ENCODE measurements at regions not wholly inside any gene's neighbourhood (a gene's known extent, or its start where the extent isn't known, plus 50 kb on each side); places are given as distances from the start of the nearest gene placed in this dataset.
"Not testable (repeated sequence)": the region's sequence is repeated elsewhere in the genome, so short reads cannot be mapped to it uniquely, and the experiment has no call there.

DNA sequence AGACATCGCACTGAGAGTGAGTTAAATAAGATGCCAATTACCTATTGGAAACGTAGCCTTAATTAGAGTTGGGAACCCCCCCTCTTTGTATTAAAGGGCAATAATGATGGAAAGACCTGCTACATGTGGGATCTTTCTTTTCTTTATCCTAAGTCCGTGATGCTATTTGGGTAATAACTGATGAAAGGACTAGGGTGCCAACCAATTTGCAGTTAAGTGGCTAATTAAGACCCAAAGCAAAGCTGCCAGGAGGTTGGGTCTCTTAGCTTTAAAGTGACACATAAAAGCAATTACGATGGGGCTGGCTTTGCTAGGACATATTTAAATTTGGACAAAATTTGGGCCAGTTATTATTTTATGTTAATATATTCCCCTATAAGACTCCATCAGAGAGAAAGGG lies 728.8 kb downstream of the NR2F1-AS1 start:
- DNase-seq, result no peak

GRCh38 chr5:92850886-92851285 lies 730.1 kb downstream of the NR2F1-AS1 start:
- no peak for DNase-seq

DNA sequence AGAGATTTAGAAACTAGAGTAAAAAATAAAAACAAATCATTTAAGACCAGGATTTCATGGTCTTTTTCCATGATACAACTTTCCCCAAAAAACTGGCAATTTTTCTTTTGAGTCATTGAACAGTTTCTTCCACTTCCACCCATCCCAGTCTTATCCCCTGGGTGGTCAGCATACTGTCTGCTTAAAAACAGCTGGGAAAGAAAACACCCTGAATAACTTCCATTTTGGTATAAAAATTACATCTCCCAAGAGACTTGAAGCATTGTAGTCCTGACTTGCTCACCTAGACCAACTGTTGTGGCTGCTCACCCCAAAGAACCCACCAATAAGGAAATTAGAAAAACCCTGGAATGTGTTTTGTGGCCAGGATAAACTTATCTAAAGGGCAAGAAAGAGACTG lies 731.3 kb downstream of the NR2F1-AS1 start:
- DNase-seq, result no peak

- DNase-seq, result no peak
These were observed 739.3 kb downstream of the NR2F1-AS1 start for GRCh38 chr5:92841604-92842155.

DNA sequence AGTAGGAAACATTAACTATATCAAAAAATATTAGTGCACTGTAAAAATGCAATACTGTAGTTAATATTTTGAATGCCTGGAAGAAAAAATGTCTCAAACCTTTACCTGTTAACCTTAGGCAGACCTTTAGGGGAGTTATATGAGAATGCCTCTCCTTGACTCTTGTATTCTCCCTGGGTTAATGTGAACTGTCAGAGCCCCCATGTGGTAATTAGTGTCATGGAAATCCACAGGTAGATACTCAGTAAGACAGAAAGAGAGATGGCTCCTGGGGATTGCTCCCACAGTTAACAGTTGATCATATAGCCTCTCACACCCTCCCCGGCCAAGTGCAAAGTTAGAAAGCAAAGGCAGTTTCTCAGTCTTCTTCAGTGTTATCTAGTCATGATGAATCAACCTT lies 742.8 kb downstream of the NR2F1-AS1 start:
- DNase-seq, result no peak

DNA sequence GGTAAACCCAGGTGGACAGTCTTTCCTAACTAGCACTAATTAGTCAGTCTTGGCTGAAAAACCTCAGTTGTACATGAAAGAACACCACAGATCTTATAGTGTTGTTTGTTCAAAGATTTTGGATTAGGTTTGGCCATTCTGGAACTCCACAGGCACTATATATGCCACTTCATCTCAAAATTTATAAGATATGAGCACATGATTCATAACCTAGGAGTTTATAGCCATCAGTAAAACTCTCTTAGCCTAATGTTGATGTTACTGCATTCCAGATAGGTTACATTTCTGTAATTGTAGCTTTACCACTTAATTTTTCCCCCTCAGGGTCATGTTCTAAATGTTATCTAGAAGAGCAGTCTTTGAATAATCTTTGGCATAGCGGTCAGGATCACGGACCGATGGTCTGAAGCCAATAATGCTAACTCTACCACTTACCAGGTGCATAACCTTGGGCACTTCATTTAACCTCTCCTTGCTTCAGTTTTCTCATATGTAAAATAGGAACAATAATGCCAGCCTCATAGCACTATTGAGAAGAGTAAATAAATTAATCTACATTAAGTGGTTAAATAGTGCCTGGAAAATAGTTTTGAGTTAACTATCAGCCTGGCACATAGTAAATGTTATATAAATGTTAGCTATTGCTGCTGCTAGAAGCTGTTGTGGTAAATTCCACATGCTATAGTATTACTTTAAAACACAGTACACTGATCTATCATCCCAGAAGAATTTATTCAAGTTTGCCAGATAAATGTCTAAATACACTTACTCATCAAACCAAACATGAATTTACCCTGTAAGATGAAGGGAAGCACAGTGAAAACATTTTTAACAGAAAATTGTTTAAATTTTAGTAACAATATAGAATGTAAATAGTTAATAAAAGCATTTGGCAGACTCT lies 743.9 kb downstream of the NR2F1-AS1 start:
- DNase-seq, result no peak

DNA sequence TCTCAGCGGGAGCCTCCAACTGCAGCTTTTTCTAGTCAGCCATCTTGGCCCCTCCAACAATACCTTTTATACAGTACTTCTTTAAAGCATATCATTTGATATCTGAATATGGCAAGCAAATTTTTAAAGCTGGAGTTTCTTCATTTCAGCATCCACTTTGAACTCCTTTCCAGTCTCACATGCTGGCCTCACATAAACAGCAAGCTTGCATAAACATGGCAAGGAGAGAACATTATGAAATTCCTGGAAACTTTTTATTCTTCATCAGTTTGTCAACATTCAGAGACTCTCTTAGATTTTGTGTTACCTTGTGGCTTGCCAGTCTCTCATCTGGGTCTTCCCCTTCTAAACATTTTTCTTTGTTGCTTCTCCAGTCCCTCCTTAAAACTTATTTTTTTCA lies 745.3 kb downstream of the NR2F1-AS1 start:
- DNase-seq, result no peak

DNA sequence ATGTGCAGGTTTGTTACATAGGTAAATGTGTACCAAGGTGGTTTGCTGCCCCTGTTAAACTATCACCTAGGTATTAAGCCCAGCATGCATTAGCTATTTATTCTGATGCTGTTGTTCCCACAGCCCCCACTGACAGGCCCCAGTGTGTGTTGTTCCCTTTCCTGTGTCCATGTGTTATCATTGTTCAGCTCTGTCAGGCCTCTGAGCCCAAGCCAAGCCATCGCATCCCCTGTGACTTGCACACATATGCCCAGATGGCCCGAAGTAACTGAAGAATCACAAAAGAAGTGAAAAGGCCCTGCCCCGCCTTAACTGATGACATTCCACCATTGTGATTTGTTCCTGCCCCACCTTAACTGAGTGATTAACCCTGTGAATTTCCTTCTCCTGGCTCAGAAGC lies 757.5 kb downstream of the NR2F1-AS1 start:
- DNase-seq, result not testable (repeated sequence)

DNA sequence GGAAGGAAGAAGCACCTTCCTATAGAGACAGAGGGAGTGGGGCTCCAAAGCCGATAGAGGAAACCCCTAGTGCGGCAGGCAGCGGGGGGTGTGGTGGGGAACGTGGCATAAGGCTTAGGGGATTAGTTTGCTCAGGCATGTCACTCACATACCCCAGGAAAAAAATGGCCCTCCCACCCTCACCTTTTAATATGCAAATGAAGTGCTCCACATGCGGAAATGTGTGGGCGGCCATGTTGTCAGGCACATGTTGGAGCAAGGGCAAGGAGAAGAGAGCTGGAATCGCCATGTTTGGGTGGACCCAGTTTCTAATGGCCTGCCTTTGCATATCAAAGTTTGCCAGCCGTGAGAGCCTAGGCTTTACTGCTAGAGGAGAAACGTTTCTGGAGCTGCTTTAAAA lies 758.8 kb downstream of the NR2F1-AS1 start:
- DNase-seq, result no peak

DNA sequence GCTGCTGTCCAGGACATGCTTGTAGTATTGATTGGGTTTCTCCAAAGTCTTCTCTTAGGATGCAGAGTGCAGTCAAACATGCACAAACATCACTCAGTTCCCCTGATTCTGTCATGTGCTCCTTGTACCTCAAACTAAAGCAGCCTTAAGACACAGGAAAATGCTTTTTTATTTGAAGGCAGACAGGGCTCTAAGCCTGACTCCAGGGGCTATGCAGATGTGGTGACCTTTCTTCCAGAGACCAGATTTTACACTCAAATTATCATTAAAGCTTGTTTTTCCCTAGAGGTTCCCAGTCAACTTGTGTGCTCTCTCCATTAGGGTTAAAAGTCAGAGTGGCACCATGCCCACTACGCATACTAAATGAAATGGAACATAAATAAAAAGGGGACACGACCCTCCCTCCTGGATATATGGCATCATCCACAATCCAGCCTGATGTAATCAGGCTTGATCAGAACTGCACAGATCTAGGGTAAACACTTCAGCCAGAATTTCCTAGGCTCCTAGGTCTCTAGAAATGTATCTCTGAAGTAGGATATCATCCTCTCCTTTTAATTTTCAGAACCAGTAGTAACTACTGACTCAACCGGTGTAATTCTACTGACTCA lies 771.1 kb downstream of the NR2F1-AS1 start:
- DNase-seq, result no peak

GRCh38 chr5:92808474-92808873 lies 772.5 kb downstream of the NR2F1-AS1 start:
- DNase-seq, result no peak

DNA sequence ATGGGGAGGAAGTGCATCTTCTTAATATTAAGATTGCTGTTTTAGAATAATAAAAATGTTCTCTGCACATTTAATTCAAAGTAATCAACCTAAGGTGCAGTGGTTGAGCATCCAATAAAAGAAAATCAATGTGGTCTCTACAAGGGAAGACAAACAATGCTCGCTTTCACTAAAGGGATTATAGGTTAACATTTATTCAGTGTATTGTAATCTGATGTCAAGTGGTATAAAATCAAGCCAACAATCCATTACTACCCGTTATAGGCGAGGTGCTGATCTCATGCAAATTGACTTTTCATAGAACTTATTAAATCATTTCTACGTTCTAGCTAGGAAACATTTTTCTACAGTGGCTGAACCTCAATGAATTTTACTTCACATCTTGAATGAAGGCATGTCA lies 773.9 kb downstream of the NR2F1-AS1 start:
- DNase-seq, result no peak

DNA sequence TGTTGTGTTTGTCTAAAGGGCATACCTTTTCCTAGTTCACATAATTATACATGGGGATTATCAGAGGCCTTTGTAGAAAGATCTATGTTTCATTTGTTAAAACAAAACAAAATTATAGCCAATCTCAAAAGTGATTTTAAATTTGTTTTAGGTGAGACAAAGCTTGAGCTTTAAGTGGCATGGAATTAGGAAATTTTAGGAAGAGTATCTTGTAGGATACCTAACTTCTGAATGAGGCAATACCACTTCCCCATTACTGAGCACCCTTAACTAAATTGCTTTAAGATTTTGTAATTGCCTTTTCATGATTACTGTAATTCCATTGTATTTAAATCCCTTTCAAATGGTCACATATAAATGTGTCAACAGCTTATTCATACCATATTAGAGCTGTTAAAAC lies 775.6 kb downstream of the NR2F1-AS1 start:
- no peak for DNase-seq

DNA sequence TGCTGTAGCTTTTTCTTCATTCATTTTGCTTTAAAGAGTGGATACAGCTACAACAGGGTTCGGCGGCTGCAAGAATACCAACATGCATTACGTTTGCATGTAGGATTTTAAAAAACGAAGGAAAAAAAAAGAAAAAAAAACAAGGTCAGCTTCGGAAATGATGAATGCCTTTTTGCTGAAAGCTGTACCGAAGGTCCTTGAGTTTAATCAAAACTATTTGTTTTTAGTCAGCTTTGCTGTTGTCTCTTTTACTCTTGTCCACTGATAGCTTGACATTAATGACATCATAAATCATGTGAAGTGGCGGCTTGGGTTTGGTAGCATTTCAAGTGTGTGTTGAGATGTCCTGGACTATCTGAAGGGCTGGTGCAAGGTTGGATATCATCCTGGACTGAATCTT lies 779.1 kb downstream of the NR2F1-AS1 start:
- DNase-seq, result no peak

- DNase-seq, result peak; percentile 45
These were observed 780.7 kb downstream of the NR2F1-AS1 start for GRCh38 chr5:92800365-92800764.

- DNase-seq, result no peak
These were observed 785.4 kb downstream of the NR2F1-AS1 start for GRCh38 chr5:92795633-92796032.

DNA sequence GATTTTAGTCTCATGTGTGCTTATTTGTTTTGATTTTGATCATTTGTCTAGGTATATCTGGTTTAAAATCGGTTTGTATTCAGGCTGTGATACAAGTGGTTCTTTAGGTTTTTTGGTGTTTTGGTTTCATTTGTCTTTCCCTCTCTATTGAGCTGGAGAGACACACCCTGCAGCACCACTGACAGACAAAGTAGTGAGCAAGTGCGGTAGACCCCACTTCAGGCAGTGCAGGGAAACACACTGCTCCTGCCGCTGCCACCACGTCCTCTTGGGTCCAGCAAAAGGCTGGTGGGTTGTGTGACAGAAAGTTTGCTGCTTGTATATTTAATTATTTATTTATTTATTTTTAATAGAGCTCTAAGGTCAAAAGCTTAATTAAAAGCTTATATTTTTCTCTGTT lies 801.0 kb downstream of the NR2F1-AS1 start:
- DNase-seq, result no peak

- DNase-seq, result no peak
These were observed 801.5 kb downstream of the NR2F1-AS1 start for GRCh38 chr5:92779536-92779935.

- DNase-seq, result no peak
These were observed 802.8 kb downstream of the NR2F1-AS1 start for GRCh38 chr5:92778261-92778660.

DNA sequence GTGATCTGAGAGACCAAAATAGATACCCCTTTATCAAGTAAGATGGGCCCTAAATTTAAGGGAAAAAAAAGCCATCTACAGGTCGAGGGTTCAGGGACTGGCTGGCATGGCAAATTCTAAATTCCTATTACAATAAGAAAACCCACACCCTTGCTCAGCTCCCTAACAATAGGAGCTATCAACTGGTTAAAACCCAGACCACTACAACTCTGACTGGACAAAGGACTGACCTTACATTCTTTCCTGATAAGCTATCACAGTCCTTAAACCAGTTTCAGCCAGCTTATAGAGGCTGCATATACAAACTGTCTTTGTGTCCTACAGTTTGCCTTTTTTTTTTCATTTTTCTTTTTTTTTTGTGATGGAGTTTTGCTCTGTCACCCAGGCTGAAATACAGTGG lies 803.6 kb downstream of the NR2F1-AS1 start:
- no peak for DNase-seq

DNA sequence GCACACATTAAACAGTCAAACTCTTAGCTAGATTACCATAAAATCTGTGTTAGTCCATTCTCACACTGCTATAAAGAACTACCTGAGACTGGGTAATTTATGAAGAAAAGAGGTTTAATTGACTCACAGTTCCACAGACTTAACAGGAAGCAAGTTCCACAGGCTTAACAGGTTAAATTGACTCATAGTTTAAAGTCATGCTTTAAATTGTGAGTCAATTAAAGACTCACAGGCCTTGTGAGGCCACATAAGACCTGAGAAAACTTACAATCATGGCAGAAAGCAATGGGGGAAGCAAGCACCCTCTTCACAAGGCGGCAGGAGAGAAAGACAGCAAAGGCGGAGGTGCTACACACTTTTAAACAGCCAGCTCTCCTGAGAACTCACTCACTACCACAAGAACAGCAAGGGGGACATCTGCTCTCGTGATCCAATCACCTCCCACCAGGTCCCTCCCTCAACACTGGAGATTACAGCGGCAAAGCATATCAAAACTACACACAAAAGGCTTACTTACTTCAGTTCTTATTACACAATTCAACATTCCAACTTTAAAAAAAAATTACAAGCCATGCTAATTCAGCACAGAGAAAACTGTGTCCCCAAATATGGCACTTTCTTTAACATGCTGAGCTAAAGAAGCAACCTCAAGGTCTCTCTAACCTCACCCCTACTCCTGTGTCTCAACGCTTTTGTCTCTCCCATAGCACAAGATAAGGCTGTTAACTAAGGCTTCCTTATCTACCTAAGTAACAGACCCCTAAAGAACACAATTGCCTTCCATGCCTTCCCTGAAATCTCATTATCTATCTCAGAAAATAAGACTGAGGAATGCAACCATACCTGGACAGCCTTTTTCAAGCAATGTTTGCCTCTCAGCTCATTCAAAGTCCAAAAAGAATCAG lies 805.1 kb downstream of the NR2F1-AS1 start:
- no peak for DNase-seq

DNA sequence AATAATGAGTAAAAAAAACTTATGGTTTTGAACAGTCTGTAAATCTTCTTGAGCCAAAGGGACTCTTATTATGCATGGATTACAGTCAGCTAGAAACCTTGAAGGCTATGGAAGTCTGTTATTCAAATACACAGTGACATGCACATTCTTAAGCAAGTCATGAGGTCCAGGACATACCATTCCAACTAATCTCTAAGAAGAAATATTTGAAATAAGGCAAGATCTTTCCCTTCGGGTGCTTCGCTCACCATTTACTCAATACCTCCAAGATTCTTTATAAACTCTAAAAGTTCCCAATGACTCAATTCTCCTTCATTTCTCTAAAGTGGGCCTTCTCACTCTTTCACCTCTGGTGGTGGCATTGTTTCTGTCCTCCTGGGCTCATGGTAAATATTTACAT lies 811.0 kb downstream of the NR2F1-AS1 start:
- no peak for DNase-seq

GRCh38 chr5:92761585-92761984 lies 819.4 kb downstream of the NR2F1-AS1 start:
- no peak for DNase-seq

Measured in NCI-H524 treated with DMSO at 0.1 percent for 48 hours (cell line).